ENCODE measurements at regions not wholly inside any gene's neighbourhood (a gene's known extent, or its start where the extent isn't known, plus 50 kb on each side); places are given as distances from the start of the nearest gene placed in this dataset.

GRCh38 chr2:166775176-166775575 is 113.1 kb upstream of the XIRP2 start:
- Histone ChIP-seq H3K27ac (ENCODE audit: insufficient read depth, low read depth, low read length) (no peak overlapping the region), H3K9ac (replicated peaks; ENCODE audit: extremely low read depth, insufficient read depth, low read length) (no peak overlapping the region), H3K4me3 (replicated peaks in 1 of 3; ENCODE audit: insufficient read depth in 1 of 3, low read depth in 1 of 3, low read length in 3 of 3) (no peak overlapping the region), H2AFZ (ENCODE audit: low read depth, low read length) (no peak overlapping the region), H3K79me2 (ENCODE audit: control insufficient read depth, insufficient read depth, low read length) (no peaks in the 10 kb centered on the region), H3K36me3 (ENCODE audit: control insufficient read depth in 2 of 2, extremely low read depth in 1 of 2, insufficient read depth in 2 of 2, low read length in 2 of 2) (no peaks in the 10 kb centered on the region), H3K9me3 (replicated peaks; ENCODE audit: control insufficient read depth, insufficient read depth, low read length) (no peaks in the 10 kb centered on the region), H3K9me1 (replicated peaks; ENCODE audit: control insufficient read depth, extremely low read depth, insufficient read depth, low read length) (no peaks in the 10 kb centered on the region), H4K20me1 (replicated peaks; ENCODE audit: control insufficient read depth, extremely low read depth, insufficient read depth, low read length) (no peaks in the 10 kb centered on the region), H3K4me1 (ENCODE audit: control insufficient read depth, extremely low read depth, insufficient read depth, low read length) (no peaks in the 10 kb centered on the region), H3K27me3 (ENCODE audit: control insufficient read depth in 2 of 2, insufficient read depth in 2 of 2, low read length in 2 of 2) (no peaks in the 10 kb centered on the region), H3K4me2 (ENCODE audit: insufficient read depth, low read length) (no peak overlapping the region)
- dilution Hi-C loops (cut with MboI; ENCODE audit: extremely low pct_ligation_motif_present, low sequenced_read_pairs): no loop called here
- ChIA-PET POLR2A (no interaction called here), CTCF (no interaction called here)
- DNase-seq (ENCODE audit: low read depth, low spot score) (no peak), FAIRE-seq (no peak)
- BruUV-seq (replicated peaks): no TSS peak
- TF ChIP-seq POLR2AphosphoS5 (IDR thresholded peaks at IDR 0.05; ENCODE audit: insufficient read depth, low read depth, low read length): no peak
- TF ChIP-seq JUN (IDR thresholded peaks at IDR 0.05; ENCODE audit: borderline replicate concordance, insufficient read depth, insufficient read length, low read depth): no peak
- TF ChIP-seq FOS (IDR thresholded peaks at IDR 0.05; ENCODE audit: borderline replicate concordance, insufficient read depth, low read length): no peak
- TF ChIP-seq CTCF (IDR thresholded peaks at IDR 0.05; ENCODE audit: extremely low read depth in 1 of 2, insufficient read depth in 1 of 2, low read depth in 1 of 2, low read length in 2 of 2): no peak
- intact Hi-C loops (cut with micrococcal nuclease): no loop called here

- Histone ChIP-seq H3K4me1 (ENCODE audit: control insufficient read depth, extremely low read depth, insufficient read depth, low read length) (no peaks in the 10 kb centered on the region), H3K4me3 (replicated peaks in 1 of 3; ENCODE audit: insufficient read depth in 1 of 3, low read depth in 1 of 3, low read length in 3 of 3) (no peak overlapping the region), H3K4me2 (ENCODE audit: insufficient read depth, low read length) (no peak overlapping the region), H3K9me1 (replicated peaks; ENCODE audit: control insufficient read depth, extremely low read depth, insufficient read depth, low read length) (no peaks in the 10 kb centered on the region), H3K27me3 (ENCODE audit: control insufficient read depth in 2 of 2, insufficient read depth in 2 of 2, low read length in 2 of 2) (no peaks in the 10 kb centered on the region), H3K36me3 (ENCODE audit: control insufficient read depth in 2 of 2, extremely low read depth in 1 of 2, insufficient read depth in 2 of 2, low read length in 2 of 2) (no peaks in the 10 kb centered on the region), H3K27ac (ENCODE audit: insufficient read depth, low read depth, low read length) (no peak overlapping the region), H4K20me1 (replicated peaks; ENCODE audit: control insufficient read depth, extremely low read depth, insufficient read depth, low read length) (no peaks in the 10 kb centered on the region), H3K9ac (replicated peaks; ENCODE audit: extremely low read depth, insufficient read depth, low read length) (no peak overlapping the region), H2AFZ (ENCODE audit: low read depth, low read length) (no peak overlapping the region), H3K9me3 (replicated peaks; ENCODE audit: control insufficient read depth, insufficient read depth, low read length) (no peaks in the 10 kb centered on the region), H3K79me2 (ENCODE audit: control insufficient read depth, insufficient read depth, low read length) (no peaks in the 10 kb centered on the region)
- TF ChIP-seq MAX (IDR thresholded peaks at IDR 0.05; ENCODE audit: insufficient read depth, insufficient read length): no peak
- no peak for TF ChIP-seq FOS (IDR thresholded peaks at IDR 0.05; ENCODE audit: borderline replicate concordance, insufficient read depth, low read length)
- TF ChIP-seq JUN (IDR thresholded peaks at IDR 0.05; ENCODE audit: borderline replicate concordance, insufficient read depth, insufficient read length, low read depth): no peak
- no peak for TF ChIP-seq EZH2 (IDR thresholded peaks at IDR 0.05; ENCODE audit: borderline replicate concordance, low read depth, low read length, severe bottlenecking)
- no peak for TF ChIP-seq POLR2A (IDR thresholded peaks at IDR 0.05; ENCODE audit: low read depth, low read length)
- TF ChIP-seq MYC (IDR thresholded peaks at IDR 0.05; ENCODE audit: low read depth, low read length): no peak
- TF ChIP-seq POLR2AphosphoS5 (IDR thresholded peaks at IDR 0.05; ENCODE audit: insufficient read depth, low read depth, low read length): no peak
- no peak for TF ChIP-seq CTCF (IDR thresholded peaks at IDR 0.05; ENCODE audit: extremely low read depth in 1 of 2, insufficient read depth in 1 of 2, low read depth in 1 of 2, low read length in 2 of 2)
- TF ChIP-seq GATA2 (IDR thresholded peaks at IDR 0.05; ENCODE audit: insufficient read depth, insufficient read length, low read depth, low read length): no peak
- ChIA-PET POLR2A (no interaction called here), CTCF (no interaction called here)
- DNase-seq (ENCODE audit: low read depth, low spot score) (no peak), FAIRE-seq (no peak)
- BruUV-seq (replicated peaks): no TSS peak
- intact Hi-C loops (cut with micrococcal nuclease): no loop called here
- dilution Hi-C loops (cut with MboI; ENCODE audit: extremely low pct_ligation_motif_present, low sequenced_read_pairs): no loop called here
These were observed 114.9 kb upstream of the XIRP2 start for GRCh38 chr2:166773308-166773949.
